Midbrain (tissue), 1 donor: ENCODE measurements at regions not wholly inside any gene's neighbourhood (a gene's known extent, or its start where the extent isn't known, plus 50 kb on each side); places are given as distances from the start of the nearest gene placed in this dataset.

ENCODE experiments used
- DNase-seq: peaks from one replicate; lab custom pipeline; 2025; lab: John Stamatoyannopoulos, UW

- DNase-seq: no peak
These were observed 185.0 kb downstream of the RFC3 start for GRCh38 chr13:34002924-34003323.

- DNase-seq: no peak
These were observed 185.7 kb downstream of the RFC3 start for GRCh38 chr13:34003656-34004055.

DNA sequence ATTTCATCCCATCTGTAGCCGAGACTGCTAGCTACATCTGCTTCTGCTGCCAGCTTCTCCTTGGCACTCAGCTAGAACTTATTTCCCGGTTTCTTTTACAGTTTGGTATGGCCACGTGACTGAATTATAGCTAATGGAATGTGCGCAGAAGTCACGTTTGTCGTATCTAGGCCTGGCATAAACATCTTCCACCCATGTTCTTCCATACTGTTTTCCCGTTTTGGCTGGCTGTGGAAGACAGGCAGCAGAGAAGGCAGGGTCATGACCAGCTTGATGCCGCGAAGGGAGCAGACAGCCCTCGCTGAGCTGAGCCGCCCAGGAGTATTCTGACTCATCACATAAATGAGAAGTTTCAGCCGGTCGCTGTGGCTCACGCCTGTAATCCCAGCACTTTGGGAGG, 186.7 kb downstream of the RFC3 start:
- DNase-seq: no peak

DNA sequence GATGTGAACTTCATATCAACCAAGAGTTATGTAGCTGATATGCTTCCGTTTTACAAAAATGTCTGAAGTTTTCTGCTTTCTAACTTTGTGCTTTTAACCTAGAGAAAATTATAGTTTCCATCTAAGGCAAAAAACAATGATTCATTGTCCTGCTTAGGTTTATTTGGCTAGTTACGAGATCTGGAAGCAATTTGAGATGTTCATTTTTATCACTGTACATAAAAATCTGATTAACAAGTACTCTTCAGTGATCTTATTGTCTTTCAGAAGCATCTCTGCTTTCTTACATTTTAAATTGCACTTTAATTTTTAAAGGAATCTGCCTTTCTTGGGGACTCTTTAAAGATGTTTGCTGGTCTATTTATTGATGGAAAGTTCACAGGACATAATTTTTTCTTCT, 188.1 kb downstream of the RFC3 start:
- DNase-seq: no peak

GRCh38 chr13:34011552-34012085, 193.7 kb downstream of the RFC3 start:
- no peak for DNase-seq

DNA sequence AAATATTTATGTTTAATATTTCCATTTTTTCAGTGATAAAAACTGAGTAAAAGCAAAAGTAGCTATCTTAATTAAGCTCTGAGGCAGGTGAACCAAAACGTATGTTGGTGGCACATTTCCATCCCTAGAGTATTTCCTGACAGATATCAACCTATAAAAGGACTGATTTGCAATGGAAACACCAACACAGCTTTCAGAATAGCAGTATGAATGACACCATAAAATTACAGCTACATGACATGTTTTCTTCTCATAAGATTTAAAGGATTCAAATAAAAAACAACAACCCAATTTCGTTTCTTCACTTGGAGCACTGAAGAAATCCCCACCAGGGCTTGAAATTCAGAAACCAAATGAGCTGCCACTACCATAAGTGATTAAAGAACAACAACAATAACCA, 194.4 kb downstream of the RFC3 start:
- DNase-seq: no peak

DNA sequence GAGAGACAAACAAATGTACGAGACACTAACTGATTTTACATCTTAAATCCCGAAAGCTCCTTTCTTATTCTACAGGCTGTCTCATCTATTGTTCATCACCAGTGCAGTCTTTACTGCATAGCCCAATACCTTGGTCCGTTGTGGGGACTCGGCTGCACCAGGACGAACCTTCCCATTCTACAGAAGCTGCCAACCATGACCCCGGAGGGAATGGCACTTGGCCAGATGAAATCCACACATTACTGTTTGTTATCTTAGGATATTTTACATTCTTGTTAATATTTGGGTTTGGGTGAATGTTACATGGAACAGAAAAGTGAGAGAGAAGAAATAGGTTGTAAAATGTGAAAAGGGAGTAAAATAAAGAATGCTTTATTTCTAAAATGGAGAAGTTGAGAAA, 195.1 kb downstream of the RFC3 start:
- DNase-seq: no peak

GRCh38 chr13:34017231-34017630, 199.3 kb downstream of the RFC3 start:
- DNase-seq: no peak

GRCh38 chr13:34019870-34020269, 201.9 kb downstream of the RFC3 start:
- no peak for DNase-seq

DNA sequence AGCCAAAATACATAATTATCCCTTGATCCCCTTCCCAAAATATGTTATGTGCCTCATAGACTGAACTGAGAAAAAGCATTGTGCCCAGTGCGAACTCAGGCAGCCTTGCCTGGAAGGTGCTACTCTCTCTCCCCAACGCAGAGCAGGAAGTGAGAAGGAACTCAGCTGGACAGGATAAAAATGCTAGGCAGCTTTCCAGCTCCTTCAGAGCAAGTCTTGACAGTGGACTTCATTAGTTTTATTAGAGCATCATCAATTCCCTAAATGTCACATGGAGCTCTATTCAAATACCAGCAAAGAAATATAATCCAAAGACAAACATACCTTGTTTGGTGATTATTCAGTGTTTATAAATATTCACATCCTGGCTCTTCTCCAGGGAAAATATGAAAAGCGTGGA, 202.4 kb downstream of the RFC3 start:
- DNase-seq: no peak

DNA sequence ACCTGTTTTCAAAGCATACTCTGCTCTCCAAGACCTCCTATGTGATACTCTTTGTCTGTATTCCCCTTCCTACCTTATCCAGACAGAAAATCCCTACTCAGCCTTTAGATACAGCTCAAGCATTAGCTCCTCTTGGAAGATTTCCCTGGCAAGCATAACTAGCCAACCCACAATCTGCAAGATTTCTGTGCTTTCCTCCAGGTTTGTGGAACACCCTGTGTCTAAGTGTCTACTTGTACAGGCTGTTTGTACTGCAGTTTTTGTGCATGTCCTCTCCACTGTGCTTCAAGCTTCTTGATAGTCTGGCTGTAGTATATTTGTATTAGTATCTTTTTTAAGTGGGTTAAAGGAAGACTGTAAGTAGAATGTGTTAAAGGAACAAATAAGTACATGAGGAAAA, 203.7 kb downstream of the RFC3 start:
- no peak for DNase-seq

DNA sequence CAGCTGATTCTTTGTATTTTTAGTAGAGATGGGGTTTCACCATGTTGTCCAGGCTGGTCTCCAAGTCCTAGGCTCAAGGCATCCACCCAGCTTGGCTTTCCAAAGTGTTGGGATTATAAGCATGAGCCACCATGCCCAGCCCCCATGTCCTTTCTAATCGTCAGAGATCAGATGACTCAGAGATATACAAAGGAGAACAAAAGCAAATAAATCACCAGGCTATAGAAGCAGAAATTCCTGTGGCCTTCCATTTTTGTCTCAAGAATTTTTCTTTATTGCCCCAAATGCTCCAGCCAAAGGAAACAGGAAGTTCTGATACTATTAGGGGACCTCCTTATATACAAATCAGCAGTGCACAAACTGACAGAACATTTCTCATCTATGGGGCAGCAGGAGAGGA, 207.8 kb downstream of the RFC3 start:
- DNase-seq: no peak

GRCh38 chr13:34026308-34026707, 208.4 kb downstream of the RFC3 start:
- DNase-seq: no peak

DNA sequence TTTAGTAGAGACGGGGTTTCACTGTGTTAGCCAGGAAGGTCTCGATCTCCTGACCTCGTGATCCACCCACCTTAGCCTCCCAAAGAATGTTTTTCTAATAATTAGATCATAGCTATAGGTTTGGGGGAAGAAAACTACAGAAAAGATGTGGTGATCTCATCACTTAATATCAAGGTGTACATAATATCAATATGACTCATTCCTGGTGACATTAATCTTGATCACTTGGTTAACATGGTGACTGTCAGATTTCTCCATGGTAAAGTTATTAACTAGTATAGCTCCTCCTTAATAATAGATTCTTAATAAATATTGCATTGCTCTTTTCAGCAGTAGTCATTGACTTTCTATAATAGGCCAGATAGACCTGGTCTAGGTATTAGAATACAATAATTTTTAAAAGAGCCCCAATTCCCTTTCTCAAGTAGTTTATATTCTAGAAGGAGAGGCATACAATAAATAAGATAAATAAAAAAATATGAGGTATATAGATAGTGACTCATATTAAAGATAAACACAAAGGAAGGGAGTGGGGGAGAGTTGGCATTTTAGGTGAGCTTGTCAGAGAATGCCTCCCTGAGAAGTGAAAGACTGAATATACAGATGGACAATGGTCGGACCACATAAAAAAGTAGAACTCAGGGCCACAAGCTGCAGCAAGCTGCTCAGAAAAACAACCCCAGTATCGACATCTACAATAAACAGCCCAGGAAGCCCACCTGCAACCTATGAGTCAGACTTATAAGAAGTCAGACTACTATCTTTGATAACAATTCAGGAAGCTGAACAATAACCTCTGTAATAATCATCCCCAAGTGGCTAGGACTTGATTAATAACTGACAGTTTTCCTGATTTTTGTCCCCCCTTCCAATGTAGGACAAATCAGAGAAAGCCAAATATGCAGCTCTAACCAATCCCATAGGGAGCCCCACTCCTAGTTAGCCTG, 210.8 kb downstream of the RFC3 start:
- no peak for DNase-seq

DNA sequence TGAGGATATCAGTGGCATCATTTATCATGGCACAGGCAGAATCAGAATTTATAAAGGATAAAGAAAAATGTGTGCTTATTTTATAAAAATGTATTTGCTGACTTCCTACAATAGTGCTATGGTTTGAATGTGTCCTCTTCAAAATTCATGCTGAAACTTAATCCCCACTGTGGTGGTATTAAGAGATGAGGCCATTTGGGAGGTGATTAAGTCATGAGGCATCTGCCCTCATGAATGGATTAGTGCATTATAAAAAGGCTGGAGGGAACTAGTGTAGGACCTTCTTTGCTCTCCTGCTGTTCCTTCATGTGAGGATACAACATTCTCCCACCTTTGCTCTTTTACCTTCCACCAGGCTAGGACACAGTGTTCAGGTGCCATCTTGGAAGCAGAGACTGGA, 212.8 kb downstream of the RFC3 start:
- DNase-seq: no peak

GRCh38 chr13:34031610-34032009, 213.7 kb downstream of the RFC3 start:
- no peak for DNase-seq

GRCh38 chr13:34034411-34034810, 216.5 kb downstream of the RFC3 start:
- no peak for DNase-seq

DNA sequence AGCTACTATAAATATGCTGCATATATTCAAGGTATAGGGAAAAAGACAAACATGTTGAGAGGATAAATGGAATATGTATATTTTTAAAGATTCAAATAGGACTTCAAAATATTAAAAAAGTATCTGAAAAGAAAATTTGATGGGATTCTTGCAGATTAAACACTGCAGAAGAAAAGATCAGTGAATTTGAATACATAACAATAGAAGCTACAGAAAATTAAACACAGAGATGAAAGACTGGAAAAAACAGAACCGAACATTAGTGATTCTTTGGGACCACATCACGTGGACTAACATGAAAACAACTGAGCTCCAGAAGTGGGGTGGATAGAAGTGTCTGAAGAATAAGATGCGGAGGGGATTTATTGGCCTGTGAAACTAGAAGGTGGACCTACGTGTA, 217.2 kb downstream of the RFC3 start:
- DNase-seq: no peak

DNA sequence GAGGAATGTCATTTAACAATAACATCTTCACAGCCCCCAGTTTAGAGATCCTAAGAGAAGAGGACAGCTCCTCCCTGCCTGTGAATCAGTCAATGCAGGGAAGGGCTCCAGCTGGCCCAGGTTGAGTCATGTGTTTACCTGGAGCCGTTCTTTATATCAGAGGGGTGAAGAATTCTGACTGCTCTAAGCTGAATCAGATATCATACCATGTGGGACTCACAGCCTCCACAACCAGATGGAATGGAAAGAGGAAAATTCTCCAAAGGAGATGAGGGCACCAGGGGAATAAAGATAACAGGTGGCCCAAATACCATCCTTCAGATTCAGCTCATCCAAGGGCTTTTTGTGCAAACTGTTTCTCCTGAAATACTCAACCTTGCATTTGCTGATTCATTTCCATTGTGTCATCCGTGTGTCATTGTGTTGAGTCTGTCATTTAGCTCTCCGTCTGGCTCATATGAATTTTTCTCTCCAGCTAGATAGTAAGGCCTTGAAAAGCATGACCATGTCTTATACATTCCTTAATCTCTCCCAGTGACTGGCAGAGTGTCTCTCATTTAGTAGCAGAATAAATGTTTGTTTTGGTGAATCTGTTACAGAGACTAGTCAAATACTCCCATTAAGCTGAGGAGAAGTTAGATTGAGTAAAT, 217.9 kb downstream of the RFC3 start:
- no peak for DNase-seq

DNA sequence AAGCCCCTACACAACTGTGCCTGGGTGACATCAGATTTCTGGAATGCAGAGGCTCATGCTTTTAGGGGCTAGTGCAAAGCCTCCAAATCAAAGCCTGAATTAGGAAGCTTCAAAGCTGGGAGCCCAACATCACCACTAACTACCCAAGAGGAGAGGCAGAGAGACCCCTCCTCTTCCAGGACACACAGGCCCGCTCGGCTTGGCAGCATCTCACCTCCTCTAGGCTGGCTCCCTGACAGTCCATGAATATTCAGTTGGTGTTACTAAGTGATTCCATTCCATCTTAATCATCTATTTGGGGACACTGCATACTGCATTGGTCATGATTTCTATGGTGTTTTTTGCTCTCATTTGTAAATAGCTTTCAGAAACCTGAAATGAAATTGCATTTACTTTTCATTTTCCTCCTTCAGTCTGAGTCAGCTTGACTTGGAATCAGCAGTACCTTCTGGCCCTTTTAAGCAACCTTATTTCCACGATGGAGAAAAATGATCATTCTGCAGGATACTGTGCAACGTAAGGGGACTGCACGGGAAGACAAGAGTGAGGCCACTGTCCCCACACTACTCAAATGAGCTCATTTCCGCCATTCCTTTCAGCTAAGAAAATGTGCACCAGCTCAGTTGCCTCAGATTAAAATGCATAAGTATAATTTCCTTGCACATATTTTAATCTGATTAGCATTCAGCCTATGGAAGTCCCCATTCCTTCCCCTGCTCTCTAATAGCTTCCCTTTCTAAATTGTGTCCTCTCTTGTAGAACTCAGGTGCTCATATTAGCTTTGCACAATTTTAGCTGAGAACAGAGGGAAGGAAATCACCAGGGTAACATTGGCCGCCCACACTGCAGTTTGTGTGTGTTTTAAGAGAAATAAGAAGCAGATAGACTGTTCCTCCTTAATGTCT, 219.9 kb downstream of the RFC3 start:
- no peak for DNase-seq

- DNase-seq: no peak
These were observed 220.7 kb downstream of the RFC3 start for GRCh38 chr13:34038541-34039068.

DNA sequence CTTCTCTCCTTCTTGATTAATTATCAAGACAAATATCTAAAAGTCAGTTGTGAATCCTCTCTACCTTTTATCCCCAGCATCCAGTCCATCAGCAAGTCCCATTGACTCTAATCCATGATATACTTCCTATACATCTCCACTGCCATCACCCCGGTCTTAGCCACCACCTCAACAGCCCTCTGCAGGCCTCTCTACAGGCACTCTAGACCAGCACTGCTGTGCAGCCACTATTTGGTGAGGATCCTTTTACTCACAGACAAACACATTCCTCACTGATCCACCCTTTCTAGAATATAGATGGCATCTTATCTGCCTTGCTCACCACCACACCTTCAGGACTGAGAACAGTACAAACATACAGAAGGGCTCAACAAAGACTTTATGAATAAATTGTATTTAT, 221.7 kb downstream of the RFC3 start:
- no peak for DNase-seq
